Sigmoid colon (tissue), 6 donors: ENCODE measurements at regions not wholly inside any gene's neighbourhood (a gene's known extent, or its start where the extent isn't known, plus 50 kb on each side); places are given as distances from the start of the nearest gene placed in this dataset.

Experiments used
- DNase-seq: peaks from one replicate; pipeline ENCODE4 v3.0.0-alpha.2; 2019
- H3K27ac ChIP-seq, 4 donors: fragments of 200-600 bp; sonication (generic); one replicate each; pipeline ENCODE4 v1.5.1; 2016 to 2019; ENCODE audit warnings: mild to moderate bottlenecking in 1 of 4
- H3K27me3 ChIP-seq, 3 donors: fragments of 200-600 bp; sonication (generic); one replicate each; pipeline ENCODE4 v1.5.1; 2019; ENCODE audit warnings: mild to moderate bottlenecking in 1 of 3
- H3K36me3 ChIP-seq, 4 donors: fragments of 200-600 bp; sonication (generic); one replicate each; pipeline ENCODE4 v1.5.1; 2016 to 2019
- H3K4me1 ChIP-seq, 4 donors: fragments of 200-600 bp; sonication (generic); one replicate each; pipeline ENCODE4 v1.5.1; 2017 to 2019
- H3K4me3 ChIP-seq, 4 donors: fragments of 200-600 bp; sonication (generic); one replicate each; pipeline ENCODE4 v1.5.1; 2017 to 2019; ENCODE audit warnings: mild to moderate bottlenecking in 2 of 4, moderate library complexity in 1 of 4
- H3K9me3 ChIP-seq, 4 donors: fragments of 200-600 bp in 3 of 4; sonication (generic) in 3 of 4; one replicate each; pipeline versions ENCODE4 v1.5.1 to v1.6.1; 2013 to 2019
- EP300 ChIP-seq, 4 donors: sonication (generic); formaldehyde crosslinking; IDR thresholded peaks; one replicate each; pipeline ENCODE4 v1.6.1; 2017; ENCODE audit warnings: antibody characterized with exemption in 4 of 4
- POLR2A ChIP-seq, 2 donors: fragments of 450-650 bp; IDR thresholded peaks; one replicate each; pipeline ENCODE4 v1.6.1; 2016; ENCODE audit warnings: antibody characterized with exemption in 2 of 2, mild to moderate bottlenecking in 2 of 2, moderate library complexity in 2 of 2
- POLR2AphosphoS5 ChIP-seq, 4 donors: sonication (generic); formaldehyde crosslinking; IDR thresholded peaks; one replicate each; pipeline ENCODE4 v1.6.1; 2017; ENCODE audit warnings: antibody characterized with exemption in 4 of 4
- WGBS, 2 donors: extraction: QIAGEN DNeasy Blood & Tissue Kit; methylation state at CpG; one replicate each; pipeline ENCODE4 v1.1.7; 2013; 5-methylcytosine and 5-hydroxymethylcytosine counted together
- intact Hi-C: fragments of 100-400 bp; cut with DNase I; formaldehyde crosslinking; loops from one replicate; pipeline ENCODE4 v1.15.1; 2023
- TF ChIP-seq, protein P1 (sequence below), 4 experiments: fragments of 450-650 bp in 3 of 4; fragments of 200-600 bp in 1 of 4; IDR thresholded peaks; one replicate each; pipeline ENCODE4 v1.5.1; 2016 to 2019; ENCODE audit warnings: antibody characterized with exemption in 4 of 4, mild to moderate bottlenecking in 3 of 4, moderate library complexity in 2 of 4
- donor health status: healthy with polysubstance abuse.
- donor health status: healthy.

GRCh38 chr14:38877744-38878388, 225.2 kb downstream of the SEC23A start:
- Histone ChIP-seq H3K36me3 (no peaks in the 10 kb centered on the region), H3K4me3 (no peak overlapping the region), H3K27ac (no peak overlapping the region), H3K9me3 (no peaks in the 10 kb centered on the region), H3K4me1 (no peaks in the 10 kb centered on the region), H3K27me3 (no peaks in the 10 kb centered on the region)
- TF ChIP-seq POLR2A (IDR thresholded peaks at IDR 0.05), result no peak
- TF ChIP-seq EP300 (IDR thresholded peaks at IDR 0.05), result no peak
- TF ChIP-seq, protein P1, sequence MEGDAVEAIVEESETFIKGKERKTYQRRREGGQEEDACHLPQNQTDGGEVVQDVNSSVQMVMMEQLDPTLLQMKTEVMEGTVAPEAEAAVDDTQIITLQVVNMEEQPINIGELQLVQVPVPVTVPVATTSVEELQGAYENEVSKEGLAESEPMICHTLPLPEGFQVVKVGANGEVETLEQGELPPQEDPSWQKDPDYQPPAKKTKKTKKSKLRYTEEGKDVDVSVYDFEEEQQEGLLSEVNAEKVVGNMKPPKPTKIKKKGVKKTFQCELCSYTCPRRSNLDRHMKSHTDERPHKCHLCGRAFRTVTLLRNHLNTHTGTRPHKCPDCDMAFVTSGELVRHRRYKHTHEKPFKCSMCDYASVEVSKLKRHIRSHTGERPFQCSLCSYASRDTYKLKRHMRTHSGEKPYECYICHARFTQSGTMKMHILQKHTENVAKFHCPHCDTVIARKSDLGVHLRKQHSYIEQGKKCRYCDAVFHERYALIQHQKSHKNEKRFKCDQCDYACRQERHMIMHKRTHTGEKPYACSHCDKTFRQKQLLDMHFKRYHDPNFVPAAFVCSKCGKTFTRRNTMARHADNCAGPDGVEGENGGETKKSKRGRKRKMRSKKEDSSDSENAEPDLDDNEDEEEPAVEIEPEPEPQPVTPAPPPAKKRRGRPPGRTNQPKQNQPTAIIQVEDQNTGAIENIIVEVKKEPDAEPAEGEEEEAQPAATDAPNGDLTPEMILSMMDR (IDR thresholded peaks at IDR 0.05), result no peak
- no peak for TF ChIP-seq POLR2AphosphoS5 (IDR thresholded peaks at IDR 0.05)
- intact Hi-C loops, result no loop called here
- WGBS, 2 donors, result 77 to 81% methylated on average over 3 of the region's 3 CpGs
- DNase-seq, result no peak

DNA sequence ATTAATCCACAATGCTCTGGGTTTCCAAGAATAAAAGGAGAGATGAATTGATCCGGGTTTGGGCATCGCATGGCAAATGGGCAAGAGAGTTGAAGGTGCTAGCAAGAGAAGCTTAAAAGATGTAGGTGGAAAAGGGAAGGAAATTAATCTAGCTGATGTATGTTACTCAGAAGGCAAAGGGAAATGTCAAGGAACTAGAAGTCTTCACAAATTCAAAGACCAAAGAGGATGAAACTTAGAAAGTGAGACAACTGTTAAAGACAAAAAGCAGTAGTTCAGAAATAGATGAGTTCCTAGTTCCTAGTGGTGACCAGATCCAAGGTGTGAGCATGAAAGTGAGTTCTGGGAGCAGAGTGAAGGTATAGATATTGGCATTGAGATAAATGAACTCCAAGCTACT, 228.3 kb downstream of the SEC23A start:
- H3K4me1 ChIP-seq, result no peaks in the 10 kb centered on the region
- DNase-seq, result no peak
- no peak overlapping the region for H3K27ac ChIP-seq
- no peaks in the 10 kb centered on the region for H3K9me3 ChIP-seq
- H3K27me3 ChIP-seq, result no peaks in the 10 kb centered on the region
- TF ChIP-seq EP300 (IDR thresholded peaks at IDR 0.05), result no peak
- TF ChIP-seq POLR2AphosphoS5 (IDR thresholded peaks at IDR 0.05), result no peak
- TF ChIP-seq, protein P1 (IDR thresholded peaks at IDR 0.05), result no peak
- no peak for TF ChIP-seq POLR2A (IDR thresholded peaks at IDR 0.05)
- no peak overlapping the region for H3K4me3 ChIP-seq
- intact Hi-C loops, result no loop called here
- 94 to 95% methylated on average over 2 of the region's 2 CpGs for WGBS, 2 donors
- H3K36me3 ChIP-seq, result no peaks in the 10 kb centered on the region

- Histone ChIP-seq H3K27me3 (no peaks in the 10 kb centered on the region), H3K27ac (no peak overlapping the region), H3K4me1 (no peaks in the 10 kb centered on the region), H3K4me3 (no peak overlapping the region), H3K36me3 (no peaks in the 10 kb centered on the region), H3K9me3 (no peaks in the 10 kb centered on the region)
- no peak for DNase-seq
- TF ChIP-seq POLR2A (IDR thresholded peaks at IDR 0.05) (no peak), POLR2AphosphoS5 (IDR thresholded peaks at IDR 0.05) (no peak), EP300 (IDR thresholded peaks at IDR 0.05) (no peak)
- TF ChIP-seq, protein P1 (IDR thresholded peaks at IDR 0.05), result no peak
- intact Hi-C loops, result no loop called here
- WGBS, 2 donors, result 57 to 84% methylated on average over 3 of the region's 3 CpGs
Observed at GRCh38 chr14:38873941-38874612, 229.0 kb downstream of the SEC23A start.

GRCh38 chr14:38870296-38870836, 232.7 kb downstream of the SEC23A start:
- intact Hi-C loops, result no loop called here
- no peaks in the 10 kb centered on the region for H3K36me3 ChIP-seq
- no peaks in the 10 kb centered on the region for H3K9me3 ChIP-seq
- DNase-seq, result no peak
- WGBS, 2 donors, result 74 to 88% methylated on average over 3 of the region's 3 CpGs
- no peak overlapping the region for H3K4me3 ChIP-seq
- H3K27ac ChIP-seq, result no peak overlapping the region
- no peaks in the 10 kb centered on the region for H3K4me1 ChIP-seq
- TF ChIP-seq POLR2A (IDR thresholded peaks at IDR 0.05) (no peak), EP300 (IDR thresholded peaks at IDR 0.05) (no peak), POLR2AphosphoS5 (IDR thresholded peaks at IDR 0.05) (no peak)
- TF ChIP-seq, protein P1 (IDR thresholded peaks at IDR 0.05), result no peak
- H3K27me3 ChIP-seq, result no peaks in the 10 kb centered on the region
